DMS 273 (cell line): ENCODE measurements at regions not wholly inside any gene's neighbourhood (a gene's known extent, or its start where the extent isn't known, plus 50 kb on each side); places are given as distances from the start of the nearest gene placed in this dataset.
A peak's percentile ranks its signal among the peaks of the same experiment; 100 is the strongest.
"Not testable (repeated sequence)": the region's sequence is repeated elsewhere in the genome, so short reads cannot be mapped to it uniquely, and the experiment has no call there.

Experiments
- DNase-seq: peaks from one replicate; lab custom pipeline; 2025; ENCODE audit not compliant: unreplicated experiment; lab: John Stamatoyannopoulos, UW

- no peak for DNase-seq
These were observed 99.4 kb upstream of the LSM6 start for GRCh38 chr4:146076081-146076480.

- DNase-seq, result no peak
These were observed 102.0 kb upstream of the LSM6 start for GRCh38 chr4:146073517-146073916.

DNA sequence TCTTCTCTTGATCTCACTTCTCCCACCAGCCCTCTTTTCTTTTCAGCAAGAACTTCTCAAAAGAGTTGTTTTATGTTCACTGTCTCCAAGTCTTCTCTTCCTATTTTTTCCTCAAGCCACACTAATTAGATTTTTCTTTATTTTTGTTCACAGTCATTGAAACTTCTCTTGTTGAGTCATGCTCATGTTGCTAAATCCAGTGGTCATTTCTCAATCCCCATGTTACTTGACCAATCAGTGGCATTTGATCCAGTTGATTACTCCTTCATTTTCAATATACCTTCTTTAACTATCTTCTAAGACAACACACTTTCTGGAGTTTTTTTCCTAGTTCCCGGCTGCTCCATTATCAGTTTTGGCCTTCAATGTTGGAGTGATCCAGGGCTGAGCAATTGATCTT lies 103.1 kb upstream of the LSM6 start:
- DNase-seq, result no peak

DNA sequence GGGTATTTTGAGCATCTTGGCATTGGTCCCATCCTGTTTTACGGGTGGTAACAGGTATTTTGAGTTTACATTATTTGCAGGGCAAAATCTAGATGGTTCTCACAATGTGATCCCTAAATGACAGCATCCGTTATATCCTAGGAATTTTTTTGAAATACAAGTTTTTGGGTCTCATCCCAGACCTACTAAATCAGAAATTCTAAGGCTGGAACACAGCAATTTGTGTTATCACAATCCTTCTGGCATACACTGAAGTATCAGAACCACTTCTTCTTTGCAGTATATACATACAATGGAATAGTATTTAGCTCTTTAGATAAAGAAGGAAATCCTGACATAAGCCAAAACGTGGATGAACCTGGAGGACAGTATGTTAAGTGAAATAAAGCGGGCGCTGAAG lies 104.1 kb upstream of the LSM6 start:
- DNase-seq, result no peak

DNA sequence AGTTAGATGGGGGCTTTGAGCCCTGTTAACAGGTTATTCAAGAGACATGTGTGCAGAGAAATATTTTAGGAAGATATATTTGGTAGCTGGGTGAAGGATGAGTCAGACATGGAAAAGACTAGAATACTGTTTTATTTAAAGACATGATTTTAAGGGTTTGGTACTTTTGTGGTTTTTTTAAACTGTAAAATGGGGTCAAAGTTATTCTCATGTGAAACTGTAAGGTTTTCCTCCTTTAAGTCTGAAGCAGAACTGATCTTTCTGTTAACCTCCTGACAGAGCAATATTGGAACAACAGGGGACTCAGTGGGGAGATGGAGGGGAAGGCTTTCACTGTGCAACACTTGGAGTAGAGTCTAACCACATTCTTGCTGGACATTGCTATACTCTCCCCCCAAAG lies 112.4 kb upstream of the LSM6 start:
- no peak for DNase-seq

DNA sequence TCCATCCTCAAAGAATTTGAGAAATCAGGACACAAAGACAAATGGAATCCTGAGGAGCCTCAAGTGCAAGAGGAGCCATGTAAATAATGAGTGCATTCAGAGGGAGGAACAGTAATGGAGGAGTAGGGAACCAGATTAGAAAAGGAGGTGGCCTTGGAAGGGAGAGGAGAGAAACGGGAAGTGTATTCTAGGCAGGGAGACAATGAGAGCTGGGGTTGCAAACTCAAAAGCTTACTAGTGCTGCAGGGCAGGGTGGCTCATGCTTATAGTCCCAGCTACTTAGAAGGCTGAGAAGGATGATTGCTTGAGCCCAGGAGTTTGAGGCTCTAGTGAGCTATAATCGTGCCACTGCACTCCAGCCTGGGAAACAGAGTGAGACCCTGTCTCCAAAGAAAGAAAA lies 113.2 kb upstream of the LSM6 start:
- no peak for DNase-seq

- DNase-seq, result no peak
These were observed 113.7 kb upstream of the LSM6 start for GRCh38 chr4:146061610-146062334.

DNA sequence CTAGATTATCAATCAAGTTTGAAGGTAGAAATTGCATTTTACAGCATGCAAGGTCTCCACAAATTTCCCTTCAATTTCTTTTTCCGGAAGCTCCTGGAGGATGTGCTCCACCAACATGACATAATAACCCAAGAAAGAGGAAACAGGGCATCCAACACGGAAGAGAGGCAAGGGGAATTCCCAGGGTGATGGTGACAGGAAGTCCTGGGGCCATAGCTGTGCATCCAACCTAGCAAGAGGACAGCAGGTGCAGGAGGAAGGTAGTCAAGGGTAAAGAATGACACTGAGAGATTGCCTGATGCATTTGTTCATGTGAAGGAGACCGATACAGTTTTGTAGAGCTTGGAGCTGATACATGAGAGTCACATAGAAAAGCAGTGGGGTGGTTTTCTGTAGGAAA lies 115.7 kb upstream of the LSM6 start:
- DNase-seq, result no peak

- no peak for DNase-seq
These were observed 116.4 kb upstream of the LSM6 start for GRCh38 chr4:146059151-146059550.

GRCh38 chr4:146058531-146058930 lies 117.0 kb upstream of the LSM6 start:
- no peak for DNase-seq

DNA sequence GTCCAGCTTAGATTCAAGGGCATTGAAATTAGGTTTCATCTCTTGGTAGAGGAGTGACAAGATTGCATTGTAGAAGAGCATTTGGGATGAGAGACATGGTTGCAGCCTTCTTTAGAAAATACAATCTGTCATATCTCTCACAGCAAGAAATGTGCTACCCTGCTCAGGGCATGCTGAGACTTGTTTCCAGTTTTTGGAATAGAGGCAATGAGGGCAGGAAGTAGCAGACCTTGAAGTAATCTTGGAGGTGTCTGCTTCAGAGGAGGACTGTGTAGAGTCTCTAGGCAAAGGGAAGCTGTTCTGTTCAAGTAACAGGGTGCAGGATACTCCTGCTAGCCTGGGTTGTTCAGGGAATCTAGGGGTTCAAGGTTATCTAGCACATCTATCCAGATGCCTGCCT lies 116.1 kb upstream of the ZNF827 start:
- no peak for DNase-seq

- DNase-seq, result no peak
These were observed 115.3 kb upstream of the ZNF827 start for GRCh38 chr4:146053891-146054290.

DNA sequence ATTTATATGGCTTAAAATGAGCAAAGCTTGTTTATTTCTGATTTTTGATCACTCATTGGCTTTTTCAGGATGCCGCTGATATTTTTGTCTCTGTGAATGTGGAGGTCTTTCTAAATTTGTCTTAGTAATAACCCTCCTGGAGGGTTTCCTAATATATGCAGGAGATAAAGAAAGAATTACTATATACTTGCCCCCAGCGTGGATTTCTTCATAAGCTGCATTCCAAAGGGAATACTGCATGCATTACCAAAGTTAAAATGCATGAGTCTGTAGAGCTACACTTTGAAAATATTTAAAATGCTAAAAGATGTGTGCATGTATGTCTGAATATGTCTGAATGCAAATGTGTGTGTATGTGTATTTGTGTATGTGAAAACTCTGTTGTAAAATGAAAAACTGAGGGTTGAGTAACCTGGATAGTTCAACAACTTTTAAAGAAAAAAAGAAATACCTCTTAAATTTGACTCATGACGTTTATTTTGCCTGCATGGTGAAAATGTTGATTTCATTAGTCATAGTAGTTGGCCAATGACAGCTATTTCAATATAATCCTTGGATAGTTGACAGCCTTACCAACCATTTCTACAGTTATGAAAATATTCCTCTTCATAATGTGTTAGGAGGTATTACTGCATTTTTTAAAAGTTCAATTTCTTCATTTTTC lies 113.2 kb upstream of the ZNF827 start:
- no peak for DNase-seq

DNA sequence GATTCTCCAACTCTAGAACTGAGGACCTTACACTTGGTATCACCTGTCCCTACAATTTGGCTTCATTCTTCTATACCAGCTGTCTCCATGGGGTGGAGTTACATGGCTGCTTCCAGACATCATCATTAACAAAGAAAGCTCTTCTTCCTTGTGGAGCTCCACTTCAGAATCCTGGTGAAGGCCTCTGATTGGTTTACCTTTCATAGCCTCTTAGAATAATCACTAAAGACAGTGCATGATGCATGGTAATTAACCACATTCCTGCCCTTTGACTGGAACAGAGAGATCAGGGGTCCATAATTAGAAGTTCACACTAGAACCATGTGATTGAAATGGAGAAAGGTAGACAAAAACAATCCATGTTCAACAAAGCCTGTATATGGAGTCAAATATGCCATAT lies 112.6 kb upstream of the ZNF827 start:
- DNase-seq, result no peak

- no peak for DNase-seq
These were observed 111.2 kb upstream of the ZNF827 start for GRCh38 chr4:146049802-146050201.

DNA sequence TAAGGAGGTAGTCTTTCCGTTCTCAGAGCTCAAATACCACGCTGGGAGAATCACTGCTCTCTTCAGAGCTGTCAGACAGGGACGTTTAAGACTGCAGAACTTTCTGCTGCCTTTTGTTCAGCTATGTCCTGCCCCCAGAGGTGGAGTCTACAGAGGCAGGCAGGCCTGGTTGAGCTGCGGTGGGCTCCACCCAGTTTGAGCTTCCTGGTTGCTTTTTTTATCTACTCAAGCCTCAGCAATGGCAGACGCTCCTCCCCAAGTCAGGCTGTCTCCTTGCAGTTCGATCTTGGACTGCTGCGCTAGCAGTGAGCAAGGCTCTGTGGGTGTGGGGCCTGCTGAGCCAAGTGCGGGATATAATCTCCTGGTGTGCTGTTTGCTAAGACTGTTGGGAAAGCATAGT lies 109.1 kb upstream of the ZNF827 start:
- not testable (repeated sequence) for DNase-seq

GRCh38 chr4:146041139-146042004 lies 102.7 kb upstream of the ZNF827 start:
- no peak for DNase-seq

DNA sequence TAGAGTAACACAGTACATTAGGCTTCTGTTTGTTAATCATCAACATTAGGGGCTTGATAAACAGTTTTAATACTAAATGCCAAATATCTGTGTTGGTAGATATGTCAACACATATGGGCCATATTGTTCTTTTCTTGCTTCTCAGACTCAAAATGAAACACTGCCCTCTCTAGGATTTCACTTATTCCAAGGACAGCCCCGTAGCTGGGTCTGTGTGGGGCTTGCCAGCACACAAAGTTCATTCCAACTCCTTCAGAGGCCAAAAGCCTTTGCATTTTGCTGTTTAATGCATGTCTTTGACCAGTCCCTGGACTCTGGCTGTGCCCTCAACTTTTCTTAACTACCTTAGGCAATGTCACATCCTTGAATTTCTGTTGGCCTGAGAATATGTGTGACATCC lies 102.0 kb upstream of the ZNF827 start:
- DNase-seq, result no peak

DNA sequence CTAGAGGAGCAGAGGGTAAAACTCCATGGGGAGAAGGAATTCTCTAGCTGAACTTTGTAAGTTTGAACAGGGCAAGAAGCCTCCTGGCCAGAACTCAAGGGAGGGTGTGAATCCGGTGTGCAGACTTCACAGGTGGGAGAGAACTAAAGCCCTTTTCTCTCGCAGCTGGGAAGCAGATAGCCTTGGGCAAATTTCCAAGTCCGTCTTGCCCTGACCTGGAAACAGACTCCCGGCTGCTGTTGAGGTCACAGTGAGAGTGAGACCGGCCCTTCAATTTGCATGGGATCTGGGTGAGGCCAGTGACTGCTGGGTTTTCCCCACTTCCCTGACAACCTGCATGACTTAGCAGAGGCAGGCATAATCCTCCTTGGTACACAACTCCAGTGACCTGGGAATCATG lies 94.5 kb upstream of the ZNF827 start:
- DNase-seq, result peak; percentile 11

DNA sequence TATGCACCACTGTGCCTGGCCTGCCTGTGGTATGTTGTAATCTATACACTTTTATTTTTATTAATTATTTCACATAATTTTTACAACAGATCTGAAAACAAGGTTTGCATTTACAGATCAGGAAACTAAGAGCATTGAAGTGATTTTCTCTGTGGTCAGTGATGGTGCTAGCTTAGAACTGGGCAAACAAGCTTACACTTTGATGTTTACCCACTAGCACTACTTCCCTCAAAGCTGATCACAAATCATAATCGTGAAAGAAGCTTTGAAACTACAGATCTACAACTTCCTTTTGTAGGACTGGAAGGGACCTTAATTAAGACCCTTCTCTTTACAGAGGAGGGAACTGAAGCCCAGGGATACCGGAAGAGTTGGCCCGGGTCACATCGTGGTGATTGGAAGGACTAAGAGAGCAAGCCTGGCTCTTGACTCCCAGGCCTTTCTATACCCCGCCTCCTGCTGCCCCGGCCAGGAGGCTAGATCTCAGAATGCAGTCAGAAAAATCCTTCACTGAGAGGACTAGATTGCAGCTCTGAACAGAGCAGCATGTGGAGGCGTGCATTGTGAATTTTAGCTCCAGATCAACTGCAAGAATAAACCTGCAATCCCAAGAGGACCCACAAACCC lies 93.7 kb upstream of the ZNF827 start:
- DNase-seq, result no peak

GRCh38 chr4:146029939-146030710 lies 91.5 kb upstream of the ZNF827 start:
- DNase-seq, result no peak
